SK-N-SH (cell line): ENCODE measurements at regions not wholly inside any gene's neighbourhood (a gene's known extent, or its start where the extent isn't known, plus 50 kb on each side); places are given as distances from the start of the nearest gene placed in this dataset.
A peak's percentile ranks its signal among the peaks of the same experiment; 100 is the strongest.

Experiments
- CTCF ChIA-PET: fragments of 300-600, 350-600 bp; formaldehyde crosslinking; extraction: SDS; loops from one replicate; lab custom pipeline; 2021; lab: Yijun Ruan, JAX
- POLR2A ChIA-PET: fragments of 350-600 bp; sonication (Branson Sonifier 250); formaldehyde crosslinking; extraction: SDS; loops from one replicate; lab custom pipeline; 2020; ENCODE audit warnings: antibody characterized with exemption, inconsistent platforms; lab: Yijun Ruan, JAX
- DNase-seq: peaks from one replicate; pipeline ENCODE4 v3.0.0; 2012
- H2AFZ ChIP-seq: fragments of 200-600 bp; sonication (generic); 2 replicates; pipeline ENCODE4 v1.8.1; 2016; ENCODE audit warnings: antibody characterized with exemption, mild to moderate bottlenecking, low read depth
- H3F3A ChIP-seq: fragments of 200-600 bp; sonication (generic); replicated peaks from 2 replicates; pipeline ENCODE3; 2016; ENCODE audit warnings: antibody characterized with exemption, mild to moderate bottlenecking; ENCODE audit not compliant: insufficient read depth
- H3K27ac ChIP-seq, 2 experiments: fragments of 200-500 bp in 1 of 2; fragments of 200-600 bp in 1 of 2; sonication (Bioruptor generic) in 1 of 2; sonication (generic), shearing (Covaris generic) in 1 of 2; 2 replicates each; pipeline versions ENCODE4 v1.5.1 to v1.6.1; 2014 to 2016; ENCODE audit warnings: low read depth in 2 of 2, inconsistent platforms in 1 of 2, low read length in 1 of 2, mild to moderate bottlenecking in 1 of 2, mixed read lengths in 1 of 2
- H3K27me3 ChIP-seq: fragments of 200-600 bp; sonication (generic), shearing (Covaris generic); 2 replicates; pipeline ENCODE4 v1.6.1; 2016; ENCODE audit warnings: mixed run types; ENCODE audit not compliant: insufficient read depth
- H3K36me3 ChIP-seq, 2 experiments: fragments of 200-500 bp in 1 of 2; fragments of 200-600 bp in 1 of 2; sonication (Bioruptor generic) in 1 of 2; sonication (generic) in 1 of 2; replicated peaks in 1 of 2; 2 replicates each; pipeline versions ENCODE3 to v1.5.1; 2014 to 2016; ENCODE audit warnings: low read length in 1 of 2, mild to moderate bottlenecking in 1 of 2; ENCODE audit not compliant: insufficient read depth in 2 of 2, control insufficient read depth in 1 of 2
- H3K4me1 ChIP-seq, 2 experiments: fragments of 200-500 bp in 1 of 2; fragments of 200-600 bp in 1 of 2; sonication (Bioruptor generic) in 1 of 2; sonication (generic), shearing (Covaris generic) in 1 of 2; 2 replicates each; pipeline versions ENCODE4 v1.5.1 to v1.6.1; 2014 to 2016; ENCODE audit warnings: low read depth in 1 of 2, low read length in 1 of 2, mixed run types in 1 of 2; ENCODE audit not compliant: insufficient read depth in 2 of 2, control insufficient read depth in 1 of 2
- H3K4me2 ChIP-seq: fragments of 200-600 bp; sonication (generic), shearing (Covaris generic); 2 replicates; pipeline ENCODE4 v1.6.1; 2017; ENCODE audit warnings: mixed run types
- H3K4me3 ChIP-seq, 2 experiments: fragments of 200-500 bp in 1 of 2; fragments of 200-600 bp in 1 of 2; sonication (Bioruptor generic) in 1 of 2; sonication (generic), shearing (Covaris generic) in 1 of 2; 2 replicates each; pipeline versions ENCODE4 v1.5.1 to v1.8.1; 2014 to 2016; ENCODE audit warnings: low read depth in 2 of 2, inconsistent platforms in 1 of 2, low read length in 1 of 2, mild to moderate bottlenecking in 1 of 2, mixed read lengths in 1 of 2, moderate library complexity in 1 of 2
- H3K79me2 ChIP-seq: fragments of 200-600 bp; sonication (generic); 2 replicates; pipeline ENCODE4 v1.8.1; 2017; ENCODE audit warnings: mild to moderate bottlenecking; ENCODE audit not compliant: insufficient read depth
- H3K9ac ChIP-seq: fragments of 200-600 bp; sonication (generic); 2 replicates; pipeline ENCODE4 v1.6.1; 2017; ENCODE audit warnings: mixed run types
- H3K9me2 ChIP-seq: fragments of 200-600 bp; sonication (generic); 2 replicates; pipeline ENCODE4 v1.6.1; 2017; ENCODE audit warnings: mixed run types
- H3K9me3 ChIP-seq: fragments of 200-600 bp; sonication (generic); 2 replicates; pipeline ENCODE4 v1.6.1; 2017; ENCODE audit warnings: mixed run types, mild to moderate bottlenecking, moderate library complexity
- H4K20me1 ChIP-seq: fragments of 200-600 bp; sonication (generic); 2 replicates; pipeline ENCODE4 v1.6.1; 2017; ENCODE audit warnings: mild to moderate bottlenecking, mixed run types; ENCODE audit not compliant: insufficient read depth
- ELF1 ChIP-seq: IDR thresholded peaks from 2 replicates; pipeline ENCODE4 v1.4.0; 2012
- EP300 ChIP-seq, 2 experiments: IDR thresholded peaks; 2 replicates each; pipeline versions ENCODE4 v1.4.0 to v1.6.1; 2012; ENCODE audit warnings: borderline replicate concordance in 1 of 2, low read depth in 1 of 2, low read length in 1 of 2
- FOXM1 ChIP-seq: IDR thresholded peaks from 2 replicates; pipeline ENCODE4 v1.4.0; 2012; ENCODE audit warnings: low read depth, mild to moderate bottlenecking
- GABPA ChIP-seq: IDR thresholded peaks from 2 replicates; pipeline ENCODE4 v1.4.0; 2012; ENCODE audit warnings: low read depth, mild to moderate bottlenecking
- MXI1 ChIP-seq: IDR thresholded peaks from 2 replicates; pipeline ENCODE4 v1.6.1; 2012; ENCODE audit warnings: mild to moderate bottlenecking, low read depth, low read length, improper control_type of control experiment
- NFIC ChIP-seq: IDR thresholded peaks from 2 replicates; pipeline ENCODE4 v1.4.0; 2012; ENCODE audit warnings: borderline replicate concordance
- RAD21 ChIP-seq: IDR thresholded peaks from 2 replicates; pipeline ENCODE4 v1.6.1; 2012; ENCODE audit warnings: mild to moderate bottlenecking, low read length
- RCOR1 ChIP-seq: fragments of 150-350 bp; IDR thresholded peaks from 2 replicates; pipeline ENCODE4 v1.6.1; 2017; ENCODE audit warnings: antibody characterized with exemption, low read length
- RFX5 ChIP-seq: IDR thresholded peaks from 2 replicates; pipeline ENCODE4 v1.6.1; 2012; ENCODE audit warnings: mild to moderate bottlenecking, improper control_type of control experiment, low read length
- SIN3A ChIP-seq: IDR thresholded peaks from 2 replicates; pipeline ENCODE4 v1.6.1; 2012; ENCODE audit warnings: low read depth, mild to moderate bottlenecking, low read length, moderate library complexity, borderline replicate concordance
- TAF1 ChIP-seq: IDR thresholded peaks from 2 replicates; pipeline ENCODE4 v1.6.1; 2012; ENCODE audit warnings: low read depth, mild to moderate bottlenecking, low read length, moderate library complexity, borderline replicate concordance
- WGBS: methylation state at CpG from one replicate; pipeline ENCODE4 v1.1.6; 2017; ENCODE audit warnings: low lambda C conversion rate; 5-methylcytosine and 5-hydroxymethylcytosine counted together
- TF ChIP-seq, protein P1 (sequence below): IDR thresholded peaks from 2 replicates; pipeline ENCODE4 v1.4.0; 2012; ENCODE audit warnings: low read depth, borderline replicate concordance
- TF ChIP-seq, protein P2 (sequence below): fragments of 150-350 bp; IDR thresholded peaks from 2 replicates; pipeline ENCODE4 v1.6.1; 2017; ENCODE audit warnings: antibody characterized with exemption, low read length, low read depth, borderline replicate concordance
- TF ChIP-seq, protein P3 (sequence below): IDR thresholded peaks from 2 replicates; pipeline ENCODE4 v1.4.0; 2012; ENCODE audit warnings: low read depth

GRCh38 chr11:37849706-37850105 lies 1251.7 kb upstream of the RAG2 start:
- no peaks in the 10 kb centered on the region for H3F3A ChIP-seq
- no peaks in the 10 kb centered on the region for H3K4me1 ChIP-seq
- no peak overlapping the region for H3K9ac ChIP-seq
- no peak overlapping the region for H3K4me3 ChIP-seq
- no peaks in the 10 kb centered on the region for H3K9me3 ChIP-seq
- no peaks in the 10 kb centered on the region for H3K27me3 ChIP-seq
- DNase-seq, result peak; percentile 14
- H3K79me2 ChIP-seq, result no peaks in the 10 kb centered on the region
- H3K27ac ChIP-seq, result no peak overlapping the region; a peak in 1 of 4 replicates
- H3K36me3 ChIP-seq, result no peaks in the 10 kb centered on the region
- CTCF ChIA-PET, result interaction anchor here (2.6 kb wide), 1 partner anchor 8 kb away, joined by 8 read pairs; no protein-coding TSS in a partner anchor
- no peaks in the 10 kb centered on the region for H4K20me1 ChIP-seq
- no peak overlapping the region for H2AFZ ChIP-seq
- TF ChIP-seq EP300 (IDR thresholded peaks at IDR 0.05; ENCODE audit: borderline replicate concordance in 1 of 2, low read depth in 1 of 2, low read length in 1 of 2) (peak in 1 of 2 experiments; percentile 40; a peak in 1 of 4 replicates), GABPA (no peak), SIN3A (no peak), RFX5 (no peak)
- TF ChIP-seq, protein P1, sequence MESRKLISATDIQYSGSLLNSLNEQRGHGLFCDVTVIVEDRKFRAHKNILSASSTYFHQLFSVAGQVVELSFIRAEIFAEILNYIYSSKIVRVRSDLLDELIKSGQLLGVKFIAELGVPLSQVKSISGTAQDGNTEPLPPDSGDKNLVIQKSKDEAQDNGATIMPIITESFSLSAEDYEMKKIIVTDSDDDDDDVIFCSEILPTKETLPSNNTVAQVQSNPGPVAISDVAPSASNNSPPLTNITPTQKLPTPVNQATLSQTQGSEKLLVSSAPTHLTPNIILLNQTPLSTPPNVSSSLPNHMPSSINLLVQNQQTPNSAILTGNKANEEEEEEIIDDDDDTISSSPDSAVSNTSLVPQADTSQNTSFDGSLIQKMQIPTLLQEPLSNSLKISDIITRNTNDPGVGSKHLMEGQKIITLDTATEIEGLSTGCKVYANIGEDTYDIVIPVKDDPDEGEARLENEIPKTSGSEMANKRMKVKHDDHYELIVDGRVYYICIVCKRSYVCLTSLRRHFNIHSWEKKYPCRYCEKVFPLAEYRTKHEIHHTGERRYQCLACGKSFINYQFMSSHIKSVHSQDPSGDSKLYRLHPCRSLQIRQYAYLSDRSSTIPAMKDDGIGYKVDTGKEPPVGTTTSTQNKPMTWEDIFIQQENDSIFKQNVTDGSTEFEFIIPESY, result no peak
- TF ChIP-seq, protein P2, sequence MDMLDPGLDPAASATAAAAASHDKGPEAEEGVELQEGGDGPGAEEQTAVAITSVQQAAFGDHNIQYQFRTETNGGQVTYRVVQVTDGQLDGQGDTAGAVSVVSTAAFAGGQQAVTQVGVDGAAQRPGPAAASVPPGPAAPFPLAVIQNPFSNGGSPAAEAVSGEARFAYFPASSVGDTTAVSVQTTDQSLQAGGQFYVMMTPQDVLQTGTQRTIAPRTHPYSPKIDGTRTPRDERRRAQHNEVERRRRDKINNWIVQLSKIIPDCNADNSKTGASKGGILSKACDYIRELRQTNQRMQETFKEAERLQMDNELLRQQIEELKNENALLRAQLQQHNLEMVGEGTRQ, result no peak
- no peak overlapping the region for H3K4me2 ChIP-seq
- no peaks in the 10 kb centered on the region for H3K9me2 ChIP-seq
- POLR2A ChIA-PET, result no interaction called here
- WGBS, result 8% methylated on average over 1 of the region's 1 CpG

DNA sequence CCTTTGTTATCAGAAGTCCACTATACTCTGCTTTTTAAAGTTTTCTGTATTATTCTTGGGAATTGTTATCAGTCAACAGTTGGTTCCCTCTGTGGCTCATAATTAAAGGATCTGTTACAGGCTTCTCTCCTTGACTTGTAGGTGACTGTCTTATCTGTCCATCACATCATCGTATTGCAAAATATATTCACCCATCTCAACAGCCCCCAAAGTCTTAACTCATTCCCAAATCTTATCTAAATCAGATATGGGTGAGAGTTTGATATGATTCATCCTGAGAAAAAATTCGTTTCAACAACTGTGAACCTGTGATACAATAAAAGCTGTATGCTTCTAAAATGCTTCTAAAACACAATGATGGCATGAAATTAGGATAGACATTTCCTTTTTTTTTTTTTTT lies 1245.6 kb upstream of the RAG2 start:
- no peaks in the 10 kb centered on the region for H4K20me1 ChIP-seq
- H3K36me3 ChIP-seq, result no peaks in the 10 kb centered on the region
- POLR2A ChIA-PET, result no interaction called here
- H3K4me1 ChIP-seq, result no peaks in the 10 kb centered on the region
- no peak overlapping the region for H2AFZ ChIP-seq
- H3K4me2 ChIP-seq, result no peak overlapping the region
- 20% methylated on average over 2 of the region's 2 CpGs for WGBS
- H3K27ac ChIP-seq, result no peak overlapping the region
- CTCF ChIA-PET, result no interaction called here
- no peak for DNase-seq
- H3K79me2 ChIP-seq, result no peaks in the 10 kb centered on the region
- H3K27me3 ChIP-seq, result no peaks in the 10 kb centered on the region
- no peak overlapping the region for H3K4me3 ChIP-seq
- TF ChIP-seq FOXM1 (no peak), TAF1 (no peak), RAD21 (no peak), ELF1 (no peak), MXI1 (no peak), NFIC (no peak), RFX5 (no peak), RCOR1 (no peak)
- TF ChIP-seq, protein P1, result no peak
- TF ChIP-seq, protein P2, result no peak
- TF ChIP-seq, protein P3, sequence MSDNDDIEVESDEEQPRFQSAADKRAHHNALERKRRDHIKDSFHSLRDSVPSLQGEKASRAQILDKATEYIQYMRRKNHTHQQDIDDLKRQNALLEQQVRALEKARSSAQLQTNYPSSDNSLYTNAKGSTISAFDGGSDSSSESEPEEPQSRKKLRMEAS, result no peak
- H3K9ac ChIP-seq, result no peak overlapping the region
- no peaks in the 10 kb centered on the region for H3K9me3 ChIP-seq
- H3F3A ChIP-seq, result no peaks in the 10 kb centered on the region
- H3K9me2 ChIP-seq, result no peaks in the 10 kb centered on the region
